ENCODE measurements at regions not wholly inside any gene's neighbourhood (a gene's known extent, or its start where the extent isn't known, plus 50 kb on each side); places are given as distances from the start of the nearest gene placed in this dataset.

- ATAC-seq (replicated peaks in 6 of 8) = peak in 5 of 8 experiments; percentile 41 to 82 (median 59)
- in situ Hi-C loops (cut with MboI; ENCODE audit: low pct_unique_long_range_greater_than_20kb in 2 of 9, low sequenced_read_pairs in 9 of 9, unreplicated experiment in 9 of 9) = no loop called here
- peak overlapping the region in 1 of 2 donors; percentile 42 for H3K27ac ChIP-seq
- H3K4me3 ChIP-seq = no peak overlapping the region
- 12 to 100% (median 79%) methylated on average over 1 to 10 of the region's 14 CpGs; no CpG with 5 or more reads in 1 of the 10 experiments for WGBS, 10 experiments
- peaks cover 6 to 10% of the 10 kb centered on the region in 2 donors for H3K4me1 ChIP-seq (replicated peaks in 1 of 2)
Observed at GRCh38 chr10:30190577-30191552, 131.5 kb upstream of the JCAD start.

- in situ Hi-C loops (cut with MboI; ENCODE audit: low pct_unique_long_range_greater_than_20kb in 2 of 9, low sequenced_read_pairs in 9 of 9, unreplicated experiment in 9 of 9) = no loop called here
- no peak overlapping the region for H3K4me3 ChIP-seq
- no peak overlapping the region for H3K27ac ChIP-seq
- ATAC-seq (replicated peaks in 6 of 8) = no peak
- 0 to 100% (median 60%) methylated on average over 1 to 3 of the region's 4 CpGs; no CpG with 5 or more reads in 1 of the 10 experiments for WGBS, 10 experiments
- peaks cover 6 to 10% of the 10 kb centered on the region in 2 donors for H3K4me1 ChIP-seq (replicated peaks in 1 of 2)
Observed at GRCh38 chr10:30189238-30189580, 129.8 kb upstream of the JCAD start.

GRCh38 chr10:30188556-30189237, 129.3 kb upstream of the JCAD start:
- in situ Hi-C loops (cut with MboI; ENCODE audit: low pct_unique_long_range_greater_than_20kb in 2 of 9, low sequenced_read_pairs in 9 of 9, unreplicated experiment in 9 of 9) = no loop called here
- peaks cover 6 to 10% of the 10 kb centered on the region in 2 donors for H3K4me1 ChIP-seq (replicated peaks in 1 of 2)
- no peak for ATAC-seq (replicated peaks in 6 of 8)
- no peak overlapping the region for H3K4me3 ChIP-seq
- H3K27ac ChIP-seq = no peak overlapping the region
- 22 to 98% (median 73%) methylated on average over 1 to 10 of the region's 14 CpGs for WGBS, 10 experiments

- 40 to 100% (median 40%) methylated on average over 1 to 2 of the region's 3 CpGs; no CpG with 5 or more reads in 7 of the 10 experiments for WGBS, 10 experiments
Observed at GRCh38 chr10:30188101-30188500, 128.7 kb upstream of the JCAD start.

GRCh38 chr10:30187010-30187409, 127.6 kb upstream of the JCAD start:
- Histone ChIP-seq H3K4me3 (no peak overlapping the region), H3K4me1 (replicated peaks in 1 of 2) (peaks cover 6 to 10% of the 10 kb centered on the region in 2 donors), H3K27ac (no peak overlapping the region)
- in situ Hi-C loops (cut with MboI; ENCODE audit: low pct_unique_long_range_greater_than_20kb in 2 of 9, low sequenced_read_pairs in 9 of 9, unreplicated experiment in 9 of 9) = no loop called here
- WGBS, 10 experiments = 17 to 100% (median 88%) methylated on average over 1 to 4 of the region's 5 CpGs; no CpG with 5 or more reads in 2 of the 10 experiments
- ATAC-seq (replicated peaks in 6 of 8) = no peak

More at GRCh38 chr10:30188101-30188500, 128.7 kb upstream of the JCAD start:
- no peak for ATAC-seq (replicated peaks in 6 of 8)
- Histone ChIP-seq H3K4me1 (replicated peaks in 1 of 2) (peaks cover 6 to 10% of the 10 kb centered on the region in 2 donors), H3K27ac (no peak overlapping the region), H3K4me3 (no peak overlapping the region)
- in situ Hi-C loops (cut with MboI; ENCODE audit: low pct_unique_long_range_greater_than_20kb in 2 of 9, low sequenced_read_pairs in 9 of 9, unreplicated experiment in 9 of 9) = no loop called here

GRCh38 chr10:30186371-30186875, 127.0 kb upstream of the JCAD start:
- in situ Hi-C loops (cut with MboI; ENCODE audit: low pct_unique_long_range_greater_than_20kb in 2 of 9, low sequenced_read_pairs in 9 of 9, unreplicated experiment in 9 of 9) = no loop called here
- Histone ChIP-seq H3K4me1 (replicated peaks in 1 of 2) (peaks cover 6 to 10% of the 10 kb centered on the region in 2 donors), H3K4me3 (no peak overlapping the region), H3K27ac (no peak overlapping the region)
- ATAC-seq (replicated peaks in 6 of 8) = no peak
- WGBS, 10 experiments = 27 to 94% (median 72%) methylated on average over 1 to 7 of the region's 10 CpGs; no CpG with 5 or more reads in 2 of the 10 experiments

- 73 to 100% (median 91%) methylated on average over 1 to 3 of the region's 3 CpGs; no CpG with 5 or more reads in 3 of the 10 experiments for WGBS, 10 experiments
- no peak overlapping the region for H3K4me3 ChIP-seq
- H3K4me1 ChIP-seq (replicated peaks in 1 of 2) = peaks cover 4 to 7% of the 10 kb centered on the region in 2 donors
- in situ Hi-C loops (cut with MboI; ENCODE audit: low pct_unique_long_range_greater_than_20kb in 2 of 9, low sequenced_read_pairs in 9 of 9, unreplicated experiment in 9 of 9) = no loop called here
- H3K27ac ChIP-seq = no peak overlapping the region
- no peak for ATAC-seq (replicated peaks in 6 of 8)
Observed at GRCh38 chr10:30185916-30186315, 126.5 kb upstream of the JCAD start.

GRCh38 chr10:30185341-30185740, 126.0 kb upstream of the JCAD start:
- ATAC-seq (replicated peaks in 6 of 8) = no peak
- 80 to 100% (median 89%) methylated on average over 1 of the region's 1 CpG; no CpG with 5 or more reads in 3 of the 10 experiments for WGBS, 10 experiments
- Histone ChIP-seq H3K27ac (no peak overlapping the region), H3K4me1 (replicated peaks in 1 of 2) (peaks cover 0 to 3% of the 10 kb centered on the region in 2 donors), H3K4me3 (no peak overlapping the region)
- in situ Hi-C loops (cut with MboI; ENCODE audit: low pct_unique_long_range_greater_than_20kb in 2 of 9, low sequenced_read_pairs in 9 of 9, unreplicated experiment in 9 of 9) = no loop called here

- Histone ChIP-seq H3K4me3 (no peak overlapping the region), H3K27ac (no peak overlapping the region), H3K4me1 (replicated peaks in 1 of 2) (peaks cover 0 to 3% of the 10 kb centered on the region in 2 donors)
- no peak for ATAC-seq (replicated peaks in 6 of 8)
- 42 to 92% (median 71%) methylated on average over 2 to 6 of the region's 7 CpGs; no CpG with 5 or more reads in 3 of the 10 experiments for WGBS, 10 experiments
- in situ Hi-C loops (cut with MboI; ENCODE audit: low pct_unique_long_range_greater_than_20kb in 2 of 9, low sequenced_read_pairs in 9 of 9, unreplicated experiment in 9 of 9) = no loop called here
Observed at GRCh38 chr10:30184397-30185033, 125.1 kb upstream of the JCAD start.

- WGBS, 10 experiments = 13 to 100% (median 50%) methylated on average over 2 to 6 of the region's 9 CpGs; no CpG with 5 or more reads in 3 of the 10 experiments
- in situ Hi-C loops (cut with MboI; ENCODE audit: low pct_unique_long_range_greater_than_20kb in 2 of 9, low sequenced_read_pairs in 9 of 9, unreplicated experiment in 9 of 9) = no loop called here
- Histone ChIP-seq H3K4me3 (no peak overlapping the region), H3K4me1 (replicated peaks in 1 of 2) (no peaks in the 10 kb centered on the region), H3K27ac (no peak overlapping the region)
- ATAC-seq (replicated peaks in 6 of 8) = no peak
Observed at GRCh38 chr10:30183055-30183402, 123.6 kb upstream of the JCAD start.

- 0 to 95% (median 89%) methylated on average over 4 to 18 of the region's 25 CpGs; no CpG with 5 or more reads in 3 of the 10 experiments for WGBS, 10 experiments
- Histone ChIP-seq H3K27ac (no peak overlapping the region), H3K4me3 (no peak overlapping the region), H3K4me1 (replicated peaks in 1 of 2) (no peaks in the 10 kb centered on the region)
- ATAC-seq (replicated peaks in 6 of 8) = peak in 5 of 8 experiments; percentile 52 to 94 (median 80)
- in situ Hi-C loops (cut with MboI; ENCODE audit: low pct_unique_long_range_greater_than_20kb in 2 of 9, low sequenced_read_pairs in 9 of 9, unreplicated experiment in 9 of 9) = no loop called here
Observed at GRCh38 chr10:30182191-30183054, 123.0 kb upstream of the JCAD start.
